ENCODE measurements at regions not wholly inside any gene's neighbourhood (a gene's known extent, or its start where the extent isn't known, plus 50 kb on each side); places are given as distances from the start of the nearest gene placed in this dataset.

DNA sequence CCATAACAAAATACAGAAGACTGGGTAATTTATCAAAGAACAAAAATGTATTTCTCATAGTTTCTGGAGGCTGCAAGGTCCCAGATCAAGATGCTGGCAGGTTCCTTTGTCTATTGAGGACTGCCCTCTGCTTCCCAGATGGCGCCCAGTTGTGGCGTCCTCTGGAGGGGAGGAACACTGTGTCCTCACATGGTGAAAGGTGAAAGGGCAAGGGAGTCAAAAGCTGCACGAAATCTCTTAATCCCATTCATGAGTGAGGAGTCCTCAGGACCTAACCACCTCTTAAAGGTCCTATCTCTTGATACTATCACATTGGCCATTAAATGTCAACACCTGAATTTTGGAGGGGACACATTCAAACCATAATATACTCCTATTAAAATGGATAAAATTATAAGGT lies 79.3 kb upstream of the IRF2BP2 start:
- TF ChIP-seq, protein P1, sequence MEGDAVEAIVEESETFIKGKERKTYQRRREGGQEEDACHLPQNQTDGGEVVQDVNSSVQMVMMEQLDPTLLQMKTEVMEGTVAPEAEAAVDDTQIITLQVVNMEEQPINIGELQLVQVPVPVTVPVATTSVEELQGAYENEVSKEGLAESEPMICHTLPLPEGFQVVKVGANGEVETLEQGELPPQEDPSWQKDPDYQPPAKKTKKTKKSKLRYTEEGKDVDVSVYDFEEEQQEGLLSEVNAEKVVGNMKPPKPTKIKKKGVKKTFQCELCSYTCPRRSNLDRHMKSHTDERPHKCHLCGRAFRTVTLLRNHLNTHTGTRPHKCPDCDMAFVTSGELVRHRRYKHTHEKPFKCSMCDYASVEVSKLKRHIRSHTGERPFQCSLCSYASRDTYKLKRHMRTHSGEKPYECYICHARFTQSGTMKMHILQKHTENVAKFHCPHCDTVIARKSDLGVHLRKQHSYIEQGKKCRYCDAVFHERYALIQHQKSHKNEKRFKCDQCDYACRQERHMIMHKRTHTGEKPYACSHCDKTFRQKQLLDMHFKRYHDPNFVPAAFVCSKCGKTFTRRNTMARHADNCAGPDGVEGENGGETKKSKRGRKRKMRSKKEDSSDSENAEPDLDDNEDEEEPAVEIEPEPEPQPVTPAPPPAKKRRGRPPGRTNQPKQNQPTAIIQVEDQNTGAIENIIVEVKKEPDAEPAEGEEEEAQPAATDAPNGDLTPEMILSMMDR (IDR thresholded peaks at IDR 0.05): no peak
- no peak for TF ChIP-seq EZH2phosphoT487 (IDR thresholded peaks at IDR 0.05)

Data from neural progenitor cell (in vitro differentiated cells).